ENCODE measurements at regions not wholly inside any gene's neighbourhood (a gene's known extent, or its start where the extent isn't known, plus 50 kb on each side); places are given as distances from the start of the nearest gene placed in this dataset.

GRCh38 chr7:54409917-54410316 lies 132.3 kb upstream of the VSTM2A start (continued):
- no peak for TF ChIP-seq FOSB (CRISPR knock-in tag; IDR thresholded peaks at IDR 0.05)

GRCh38 chr7:54416678-54417077 lies 125.5 kb upstream of the VSTM2A start:
- H3K27ac ChIP-seq = no peak overlapping the region
- no peaks in the 10 kb centered on the region for H3K9me3 ChIP-seq
- TF ChIP-seq MYC (IDR thresholded peaks at IDR 0.05; ENCODE audit: borderline replicate concordance, low read length) (no peak), GATA3 (IDR thresholded peaks at IDR 0.05; ENCODE audit: borderline replicate concordance) (no peak), BHLHE40 (IDR thresholded peaks at IDR 0.05; ENCODE audit: low read depth, low read length) (no peak), ZSCAN20 (CRISPR knock-in tag; IDR thresholded peaks at IDR 0.05) (no peak), CHD4 (IDR thresholded peaks at IDR 0.05; ENCODE audit: borderline replicate concordance) (no peak), HEYL (CRISPR knock-in tag; IDR thresholded peaks at IDR 0.05) (no peak), NFE2L2 (conservative IDR thresholded peaks at IDR 0.05; ENCODE audit: low read length) (no peak), RNF2 (IDR thresholded peaks at IDR 0.05; ENCODE audit: borderline replicate concordance, low read depth) (no peak), TP53 (CRISPR knock-in tag; IDR thresholded peaks at IDR 0.05) (no peak), BCL3 (IDR thresholded peaks at IDR 0.05) (no peak), SREBF2 (IDR thresholded peaks at IDR 0.05) (no peak)
- FAIRE-seq = no peak
- DNase-seq (ENCODE audit: low read depth in 1 of 2, low spot score in 1 of 2) = no peak
- ChIA-PET POLR2A (no interaction called here), CTCF (no interaction called here)
- no peak overlapping the region for H3K4me2 ChIP-seq
- H3K4me3 ChIP-seq = no peak overlapping the region
- no peak for ATAC-seq
- under 1% methylated on average over 3 of the region's 3 CpGs for WGBS (ENCODE audit: missing lambda C conversion rate)
- H3K4me1 ChIP-seq = no peaks in the 10 kb centered on the region

GRCh38 chr7:54419209-54419608 lies 123.0 kb upstream of the VSTM2A start:
- Histone ChIP-seq H3K4me1 (no peaks in the 10 kb centered on the region), H3K4me2 (no peak overlapping the region), H3K9me3 (no peaks in the 10 kb centered on the region), H3K4me3 (no peak overlapping the region), H3K27ac (no peak overlapping the region)
- ChIA-PET CTCF (no interaction called here), POLR2A (no interaction called here)
- FAIRE-seq (no peak), DNase-seq (ENCODE audit: low read depth in 1 of 2, low spot score in 1 of 2) (no peak), ATAC-seq (no peak)
- TF ChIP-seq PHF8 (IDR thresholded peaks at IDR 0.05; ENCODE audit: borderline replicate concordance, low read depth) (no peak), RARB (CRISPR knock-in tag; IDR thresholded peaks at IDR 0.05) (no peak), ZNF302 (CRISPR knock-in tag; IDR thresholded peaks at IDR 0.05) (no peak), JUNB (IDR thresholded peaks at IDR 0.05) (no peak), EHMT2 (IDR thresholded peaks at IDR 0.05; ENCODE audit: low read depth) (no peak), JUN (IDR thresholded peaks at IDR 0.05) (no peak), NR3C1 (IDR thresholded peaks at IDR 0.05) (no peak), CTCF (IDR thresholded peaks at IDR 0.05) (no peak), CHD2 (IDR thresholded peaks at IDR 0.05; ENCODE audit: low read length, partially characterized antibody) (no peak), KDM1A (IDR thresholded peaks at IDR 0.05; ENCODE audit: low read depth) (no peak), MAZ (IDR thresholded peaks at IDR 0.05; ENCODE audit: borderline replicate concordance, low read depth, low read length) (no peak), POLR2AphosphoS2 (conservative IDR thresholded peaks at IDR 0.05; ENCODE audit: low read length) (no peak), CBX2 (IDR thresholded peaks at IDR 0.05; ENCODE audit: borderline replicate concordance, low read depth) (no peak), PBX3 (IDR thresholded peaks at IDR 0.05) (no peak), CEBPB (IDR thresholded peaks at IDR 0.05) (no peak)
- WGBS (ENCODE audit: missing lambda C conversion rate) = 57% methylated on average over 15 of the region's 15 CpGs
